Hepatocyte (in vitro differentiated cells): ENCODE measurements at regions not wholly inside any gene's neighbourhood (a gene's known extent, or its start where the extent isn't known, plus 50 kb on each side); places are given as distances from the start of the nearest gene placed in this dataset.

Experiments
- CTCF ChIP-seq: fragments of 200-600 bp; sonication (generic); IDR thresholded peaks from 2 replicates; pipeline ENCODE4 v1.5.1; 2016; ENCODE audit warnings: antibody characterized with exemption, mild to moderate bottlenecking; ENCODE audit not compliant: poor library complexity
- EZH2 ChIP-seq: fragments of 200-600 bp; sonication (generic); IDR thresholded peaks from 2 replicates; pipeline ENCODE4 v1.6.1; 2016; ENCODE audit warnings: antibody characterized with exemption, mild to moderate bottlenecking, borderline replicate concordance

- TF ChIP-seq CTCF (peak; percentile 11), EZH2 (no peak)
Observed at GRCh38 chr13:30111810-30112209, 195.5 kb downstream of the KATNAL1 start.
